Breast epithelium (tissue), 4 donors: ENCODE measurements at regions not wholly inside any gene's neighbourhood (a gene's known extent, or its start where the extent isn't known, plus 50 kb on each side); places are given as distances from the start of the nearest gene placed in this dataset.

ENCODE experiments used
- DNase-seq, 2 donors: peaks; one replicate each; pipeline ENCODE4 v3.0.0-alpha.2; 2019; ENCODE audit warnings: low spot score in 2 of 2
- H3K27ac ChIP-seq, 2 donors: fragments of 200-600 bp; sonication (generic) in 1 of 2; one replicate each; pipeline ENCODE4 v1.5.1; 2016 to 2019; ENCODE audit warnings: mild to moderate bottlenecking in 1 of 2
- H3K27me3 ChIP-seq, 2 donors: fragments of 200-600 bp; sonication (generic) in 1 of 2; one replicate each; pipeline versions ENCODE4 v1.5.1 to v1.6.0; 2017 to 2019; ENCODE audit warnings: control low read depth in 1 of 2, mild to moderate bottlenecking in 1 of 2
- H3K36me3 ChIP-seq: fragments of 200-600 bp; one replicate; pipeline ENCODE4 v1.5.1; 2019
- H3K4me1 ChIP-seq, 2 donors: fragments of 200-600 bp; sonication (generic); one replicate each; pipeline ENCODE4 v1.5.1; 2016 to 2019; ENCODE audit warnings: control low read depth in 1 of 2
- H3K4me3 ChIP-seq, 3 donors: fragments of 200-600 bp; sonication (generic); 1 replicate in 2 of 3; 2 replicates in 1 of 3; pipeline ENCODE4 v1.5.1; 2016 to 2019; ENCODE audit warnings: mild to moderate bottlenecking in 3 of 3, moderate library complexity in 2 of 3
- H3K9me3 ChIP-seq, 2 donors: fragments of 200-600 bp; sonication (generic) in 1 of 2; one replicate each; pipeline ENCODE4 v1.5.1; 2016 to 2019; ENCODE audit warnings: control low read depth in 1 of 2
- CTCF ChIP-seq, 3 donors: fragments of 450-650 bp; IDR thresholded peaks; one replicate each; pipeline ENCODE4 v1.5.1; 2016 to 2017; ENCODE audit warnings: antibody characterized with exemption in 3 of 3, mild to moderate bottlenecking in 3 of 3, moderate library complexity in 3 of 3
- POLR2A ChIP-seq: fragments of 450-650 bp; IDR thresholded peaks from one replicate; pipeline ENCODE4 v1.6.1; 2016; ENCODE audit warnings: antibody characterized with exemption, mild to moderate bottlenecking, moderate library complexity
- POLR2AphosphoS5 ChIP-seq, 3 donors: sonication (generic); formaldehyde crosslinking; IDR thresholded peaks; one replicate each; pipeline ENCODE4 v1.6.1; 2017; ENCODE audit warnings: antibody characterized with exemption in 3 of 3
- intact Hi-C: fragments of 100-400 bp; cut with DNase I; formaldehyde crosslinking; loops from one replicate; pipeline ENCODE4 v1.15.1; 2023; ENCODE audit warnings: low total_unique reads

GRCh38 chr6:102520966-102521365 is 1127.5 kb downstream of the GRIK2 start:
- intact Hi-C loops = no loop called here
- Histone ChIP-seq H3K27me3 (no peaks in the 10 kb centered on the region), H3K27ac (no peak overlapping the region), H3K4me1 (no peaks in the 10 kb centered on the region), H3K36me3 (no peaks in the 10 kb centered on the region), H3K9me3 (no peaks in the 10 kb centered on the region), H3K4me3 (no peak overlapping the region)
- no peak for TF ChIP-seq POLR2A
- TF ChIP-seq CTCF (IDR thresholded peaks at IDR 0.05) = no peak
- TF ChIP-seq POLR2AphosphoS5 (IDR thresholded peaks at IDR 0.05) = no peak
- DNase-seq = no peak

DNA sequence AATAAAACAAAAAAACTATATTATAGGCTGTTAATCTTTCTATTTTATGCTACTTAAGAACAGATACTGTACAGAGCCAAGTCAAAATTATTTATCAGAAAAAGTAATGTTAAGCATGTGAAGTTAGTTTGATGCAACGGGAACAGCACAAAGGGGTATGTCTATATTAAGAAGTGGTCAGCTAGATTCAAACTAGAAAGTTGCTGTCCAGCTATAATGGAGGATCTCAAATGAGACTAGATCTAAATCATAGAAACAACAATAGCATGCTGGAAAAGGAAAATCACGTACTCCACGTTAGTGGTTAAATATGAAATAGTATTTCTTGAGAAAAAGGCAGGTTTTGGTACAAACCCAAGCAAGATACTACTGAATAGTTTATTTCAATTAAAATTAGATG is 1124.0 kb downstream of the GRIK2 start:
- Histone ChIP-seq H3K4me3 (no peak overlapping the region), H3K27me3 (no peaks in the 10 kb centered on the region), H3K4me1 (no peaks in the 10 kb centered on the region), H3K27ac (no peak overlapping the region), H3K36me3 (no peaks in the 10 kb centered on the region), H3K9me3 (no peaks in the 10 kb centered on the region)
- intact Hi-C loops = no loop called here
- TF ChIP-seq POLR2AphosphoS5 (IDR thresholded peaks at IDR 0.05) (no peak), CTCF (IDR thresholded peaks at IDR 0.05) (no peak), POLR2A (no peak)
- DNase-seq = no peak

DNA sequence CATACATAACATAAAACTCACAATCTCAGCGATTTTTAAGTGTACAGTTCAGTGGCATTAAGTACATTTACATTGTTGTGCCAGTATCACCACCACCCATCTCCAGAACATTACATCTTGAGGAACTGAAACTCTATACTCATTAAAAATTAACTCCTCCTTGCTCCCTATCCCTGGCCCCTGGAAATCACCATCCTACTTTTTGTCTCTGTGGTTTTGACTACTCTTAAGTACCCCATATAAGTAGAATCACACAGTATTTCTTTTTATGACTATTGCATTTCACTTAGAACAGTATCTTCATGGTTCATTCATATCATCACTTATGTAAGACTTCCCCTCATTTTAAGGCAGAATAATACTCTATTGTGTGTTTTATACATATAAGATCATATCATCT is 1108.1 kb downstream of the GRIK2 start:
- Histone ChIP-seq H3K4me1 (no peaks in the 10 kb centered on the region), H3K36me3 (no peaks in the 10 kb centered on the region), H3K4me3 (no peak overlapping the region), H3K27ac (no peak overlapping the region), H3K9me3 (peaks cover 0 to 6% of the 10 kb centered on the region in 2 donors), H3K27me3 (no peaks in the 10 kb centered on the region)
- no peak for TF ChIP-seq POLR2A
- DNase-seq = no peak
- intact Hi-C loops = no loop called here

DNA sequence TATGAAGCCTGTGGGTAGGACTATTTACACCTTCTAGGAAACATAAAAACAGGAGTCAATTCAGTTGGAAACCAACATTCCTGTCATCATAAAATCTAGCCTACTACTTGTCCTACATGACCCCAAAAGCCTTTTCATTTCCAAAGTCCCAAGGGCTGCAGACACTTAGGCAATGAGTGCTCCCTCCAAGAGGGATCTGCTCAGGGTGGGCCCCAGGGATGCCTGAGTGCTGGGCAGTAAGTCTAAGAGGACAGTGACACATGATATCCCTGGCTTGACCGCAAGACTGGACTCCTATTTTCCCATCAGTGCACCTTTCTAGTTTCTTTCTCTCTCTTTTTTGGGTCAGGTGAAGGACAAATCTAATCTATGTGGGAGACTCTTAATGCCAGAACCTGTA is 1101.3 kb downstream of the GRIK2 start:
- H3K27me3 ChIP-seq = no peaks in the 10 kb centered on the region
- no peaks in the 10 kb centered on the region for H3K4me1 ChIP-seq
- no peaks in the 10 kb centered on the region for H3K9me3 ChIP-seq
- DNase-seq = no peak
- intact Hi-C loops = no loop called here
- no peaks in the 10 kb centered on the region for H3K36me3 ChIP-seq
- H3K27ac ChIP-seq = no peak overlapping the region
- TF ChIP-seq POLR2AphosphoS5 (IDR thresholded peaks at IDR 0.05) = no peak
- no peak for TF ChIP-seq CTCF (IDR thresholded peaks at IDR 0.05)
- no peak for TF ChIP-seq POLR2A
- H3K4me3 ChIP-seq = no peak overlapping the region

- Histone ChIP-seq H3K4me1 (no peaks in the 10 kb centered on the region), H3K9me3 (no peaks in the 10 kb centered on the region), H3K27me3 (no peaks in the 10 kb centered on the region), H3K36me3 (no peaks in the 10 kb centered on the region), H3K4me3 (no peak overlapping the region), H3K27ac (no peak overlapping the region)
- no peak for TF ChIP-seq CTCF (IDR thresholded peaks at IDR 0.05)
- intact Hi-C loops = no loop called here
- no peak for DNase-seq
These were observed 1100.0 kb downstream of the GRIK2 start for GRCh38 chr6:102493485-102493884.

DNA sequence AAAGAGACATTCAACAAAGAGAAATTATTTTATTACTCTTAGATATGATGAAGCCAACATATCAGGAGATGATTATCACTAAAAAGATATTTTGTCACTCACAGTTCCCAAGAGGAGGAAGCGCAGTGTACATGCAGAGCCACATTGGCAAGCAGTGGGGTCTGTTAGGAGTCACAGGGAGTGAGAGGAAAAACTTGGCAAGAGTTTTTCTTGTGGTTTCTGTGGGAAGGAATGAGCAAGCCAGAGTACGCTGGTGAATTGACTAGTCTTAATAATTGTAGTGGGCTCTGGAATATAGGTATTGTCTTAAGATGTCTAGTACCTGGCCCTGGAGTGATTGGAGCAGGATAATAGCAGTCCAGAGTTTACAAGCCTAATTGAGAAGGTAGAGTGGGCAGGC is 1095.2 kb downstream of the GRIK2 start:
- no peak overlapping the region for H3K27ac ChIP-seq
- no peaks in the 10 kb centered on the region for H3K27me3 ChIP-seq
- no peak for DNase-seq
- TF ChIP-seq POLR2AphosphoS5 (IDR thresholded peaks at IDR 0.05) (no peak), CTCF (IDR thresholded peaks at IDR 0.05) (no peak), POLR2A (no peak)
- intact Hi-C loops = no loop called here
- H3K4me1 ChIP-seq = no peaks in the 10 kb centered on the region
- no peak overlapping the region for H3K4me3 ChIP-seq
- no peaks in the 10 kb centered on the region for H3K9me3 ChIP-seq
- no peaks in the 10 kb centered on the region for H3K36me3 ChIP-seq
